Panc1 (cell line): ENCODE measurements at regions not wholly inside any gene's neighbourhood (a gene's known extent, or its start where the extent isn't known, plus 50 kb on each side); places are given as distances from the start of the nearest gene placed in this dataset.
"Not testable (repeated sequence)": the region's sequence is repeated elsewhere in the genome, so short reads cannot be mapped to it uniquely, and the experiment has no call there.

Experiments used
- ATAC-seq: fragments of 200-7000 bp; cut with Tn5 transposase; 2 replicates; pipeline ENCODE4 v1.9.1; 2020; ENCODE audit warnings: mild to moderate bottlenecking, moderate library complexity
- BruUV-seq: library from RNA; stranded (reverse); fragments of 400-500 nt; replicated peaks from 2 replicates; lab custom pipeline; 2021; lab: Mats Ljungman, UMichigan
- CTCF ChIA-PET: fragments of 300-600 bp; sonication (Branson Sonifier 250); formaldehyde crosslinking; loops from one replicate; lab custom pipeline; 2022; ENCODE audit warnings: antibody characterized with exemption; lab: Charles Lee
- POLR2A ChIA-PET: fragments of 300-600 bp; sonication (Branson Sonifier 250); formaldehyde crosslinking; loops from one replicate; lab custom pipeline; 2022; ENCODE audit warnings: antibody characterized with exemption; lab: Charles Lee
- DNase-seq: peaks from one replicate; pipeline ENCODE4 v3.0.0-alpha.2; 2010; ENCODE audit warnings: low read depth, low spot score
- H3K27ac ChIP-seq: 2 replicates; pipeline ENCODE4 v1.5.1; 2011; ENCODE audit warnings: mild to moderate bottlenecking, low read length, inconsistent platforms
- H3K27me3 ChIP-seq: fragments of 200-500 bp; sonication (Bioruptor generic); 2 replicates; pipeline ENCODE4 v1.6.0; 2014; ENCODE audit warnings: low read length, inconsistent platforms; ENCODE audit not compliant: control insufficient read depth, insufficient read depth
- H3K36me3 ChIP-seq: fragments of 200-500 bp; sonication (Bioruptor generic); 2 replicates; pipeline ENCODE4 v1.5.1; 2014; ENCODE audit warnings: inconsistent platforms, mild to moderate bottlenecking, low read length, moderate library complexity; ENCODE audit not compliant: control insufficient read depth, insufficient read depth
- H3K4me1 ChIP-seq: 2 replicates; pipeline ENCODE4 v1.5.1; 2011; ENCODE audit warnings: inconsistent platforms, mild to moderate bottlenecking, low read length, moderate library complexity; ENCODE audit not compliant: control insufficient read depth, insufficient read depth
- H3K4me3 ChIP-seq, 2 experiments: 2 replicates each; pipeline ENCODE4 v1.5.1; 2011 to 2012; ENCODE audit warnings: low read depth in 2 of 2, low read length in 2 of 2, mild to moderate bottlenecking in 2 of 2, inconsistent platforms in 1 of 2, moderate library complexity in 1 of 2
- H3K9me3 ChIP-seq: fragments of 200-500 bp; sonication (Bioruptor generic); 2 replicates; pipeline ENCODE4 v1.5.1; 2014; ENCODE audit warnings: low read depth, mild to moderate bottlenecking, inconsistent platforms, low read length, moderate library complexity; ENCODE audit not compliant: control insufficient read depth, insufficient read depth
- CTCF ChIP-seq: fragments of 450-650 bp; IDR thresholded peaks from 2 replicates; pipeline ENCODE4 v1.5.1; 2017; ENCODE audit warnings: mild to moderate bottlenecking
- POLR2AphosphoS5 ChIP-seq: IDR thresholded peaks from 2 replicates; pipeline ENCODE4 v1.6.1; 2012; ENCODE audit warnings: mild to moderate bottlenecking, low read depth, low read length, moderate library complexity
- SIN3A ChIP-seq: IDR thresholded peaks from 2 replicates; pipeline ENCODE4 v1.6.1; 2012; ENCODE audit warnings: low read depth, mild to moderate bottlenecking, low read length, moderate library complexity, borderline replicate concordance; ENCODE audit not compliant: insufficient read depth
- TCF7L2 ChIP-seq: IDR thresholded peaks from 2 replicates; pipeline ENCODE4 v1.6.1; 2011; ENCODE audit warnings: mild to moderate bottlenecking, low read depth, low read length, inconsistent platforms
- in situ Hi-C: cut with HindIII; loops from 2 replicates; pipeline ENCODE4 v1.10.0; 2016; ENCODE audit warnings: low sequenced_read_pairs, low pct_unique_long_range_greater_than_20kb
- intact Hi-C: fragments of 100-400 bp; cut with micrococcal nuclease; formaldehyde crosslinking; loops from one replicate; pipeline ENCODE4 v1.10.0; 2022; ENCODE audit not compliant: unreplicated experiment
- TF ChIP-seq, protein P1 (sequence below), 2 experiments: IDR thresholded peaks; 2 replicates each; pipeline ENCODE4 v1.6.1; 2011 to 2012; ENCODE audit warnings: low read depth in 2 of 2, control low read depth in 1 of 2, low read length in 1 of 2, mild to moderate bottlenecking in 1 of 2, moderate library complexity in 1 of 2; ENCODE audit not compliant: insufficient read depth in 1 of 2

- Histone ChIP-seq H3K4me3 (no peak overlapping the region), H3K27ac (no peak overlapping the region), H3K27me3 (no peaks in the 10 kb centered on the region; the same call in 1 of the 2 replicates), H3K36me3 (no peaks in the 10 kb centered on the region), H3K4me1 (no peaks in the 10 kb centered on the region), H3K9me3 (no peaks in the 10 kb centered on the region)
- ATAC-seq (no peak), DNase-seq (no peak)
- in situ Hi-C loops: no loop called here
- ChIA-PET POLR2A (no interaction called here), CTCF (no interaction called here)
- no peak for TF ChIP-seq TCF7L2
- TF ChIP-seq POLR2AphosphoS5: no peak
- no peak for TF ChIP-seq CTCF
- TF ChIP-seq, protein P1, sequence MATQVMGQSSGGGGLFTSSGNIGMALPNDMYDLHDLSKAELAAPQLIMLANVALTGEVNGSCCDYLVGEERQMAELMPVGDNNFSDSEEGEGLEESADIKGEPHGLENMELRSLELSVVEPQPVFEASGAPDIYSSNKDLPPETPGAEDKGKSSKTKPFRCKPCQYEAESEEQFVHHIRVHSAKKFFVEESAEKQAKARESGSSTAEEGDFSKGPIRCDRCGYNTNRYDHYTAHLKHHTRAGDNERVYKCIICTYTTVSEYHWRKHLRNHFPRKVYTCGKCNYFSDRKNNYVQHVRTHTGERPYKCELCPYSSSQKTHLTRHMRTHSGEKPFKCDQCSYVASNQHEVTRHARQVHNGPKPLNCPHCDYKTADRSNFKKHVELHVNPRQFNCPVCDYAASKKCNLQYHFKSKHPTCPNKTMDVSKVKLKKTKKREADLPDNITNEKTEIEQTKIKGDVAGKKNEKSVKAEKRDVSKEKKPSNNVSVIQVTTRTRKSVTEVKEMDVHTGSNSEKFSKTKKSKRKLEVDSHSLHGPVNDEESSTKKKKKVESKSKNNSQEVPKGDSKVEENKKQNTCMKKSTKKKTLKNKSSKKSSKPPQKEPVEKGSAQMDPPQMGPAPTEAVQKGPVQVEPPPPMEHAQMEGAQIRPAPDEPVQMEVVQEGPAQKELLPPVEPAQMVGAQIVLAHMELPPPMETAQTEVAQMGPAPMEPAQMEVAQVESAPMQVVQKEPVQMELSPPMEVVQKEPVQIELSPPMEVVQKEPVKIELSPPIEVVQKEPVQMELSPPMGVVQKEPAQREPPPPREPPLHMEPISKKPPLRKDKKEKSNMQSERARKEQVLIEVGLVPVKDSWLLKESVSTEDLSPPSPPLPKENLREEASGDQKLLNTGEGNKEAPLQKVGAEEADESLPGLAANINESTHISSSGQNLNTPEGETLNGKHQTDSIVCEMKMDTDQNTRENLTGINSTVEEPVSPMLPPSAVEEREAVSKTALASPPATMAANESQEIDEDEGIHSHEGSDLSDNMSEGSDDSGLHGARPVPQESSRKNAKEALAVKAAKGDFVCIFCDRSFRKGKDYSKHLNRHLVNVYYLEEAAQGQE (IDR thresholded peaks at IDR 0.05; ENCODE audit: insufficient read depth in 1 of 2, low read depth in 2 of 2, low read length in 1 of 2): no peak
- no peak for TF ChIP-seq SIN3A
- intact Hi-C loops: no loop called here
- no TSS peak for BruUV-seq
These were observed 108.6 kb upstream of the PODXL start for GRCh38 chr7:131665021-131665420.

DNA sequence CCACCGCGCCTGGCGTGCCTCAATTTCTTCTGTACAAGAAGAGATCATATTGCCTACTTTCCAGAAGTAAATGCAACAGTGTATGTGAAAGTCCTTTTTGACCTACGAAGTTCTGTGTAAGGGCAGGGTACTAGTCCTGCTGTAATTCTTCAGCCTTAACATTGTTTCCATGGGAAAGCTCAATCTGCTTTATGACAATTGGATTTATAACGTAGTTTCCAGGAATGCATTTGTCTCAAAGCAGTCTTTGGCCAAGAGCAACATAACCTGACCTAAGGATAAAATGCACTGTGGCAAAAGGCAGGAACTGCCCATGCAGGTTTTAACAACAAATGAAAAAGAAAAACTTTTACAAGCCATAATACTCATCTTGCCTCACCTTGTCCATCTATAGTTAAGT is 108.1 kb upstream of the PODXL start:
- intact Hi-C loops: no loop called here
- TF ChIP-seq CTCF: no peak
- TF ChIP-seq POLR2AphosphoS5: no peak
- no peak for TF ChIP-seq TCF7L2
- TF ChIP-seq SIN3A: no peak
- TF ChIP-seq, protein P1 (IDR thresholded peaks at IDR 0.05; ENCODE audit: insufficient read depth in 1 of 2, low read depth in 2 of 2, low read length in 1 of 2): no peak
- in situ Hi-C loops: no loop called here
- Histone ChIP-seq H3K4me3 (no peak overlapping the region), H3K4me1 (no peaks in the 10 kb centered on the region), H3K9me3 (no peaks in the 10 kb centered on the region), H3K27ac (no peak overlapping the region), H3K36me3 (no peaks in the 10 kb centered on the region), H3K27me3 (no peaks in the 10 kb centered on the region; the same call in 1 of the 2 replicates)
- ATAC-seq: no peak
- CTCF ChIA-PET: no interaction called here
- BruUV-seq: no TSS peak
- DNase-seq: no peak
- POLR2A ChIA-PET: no interaction called here

DNA sequence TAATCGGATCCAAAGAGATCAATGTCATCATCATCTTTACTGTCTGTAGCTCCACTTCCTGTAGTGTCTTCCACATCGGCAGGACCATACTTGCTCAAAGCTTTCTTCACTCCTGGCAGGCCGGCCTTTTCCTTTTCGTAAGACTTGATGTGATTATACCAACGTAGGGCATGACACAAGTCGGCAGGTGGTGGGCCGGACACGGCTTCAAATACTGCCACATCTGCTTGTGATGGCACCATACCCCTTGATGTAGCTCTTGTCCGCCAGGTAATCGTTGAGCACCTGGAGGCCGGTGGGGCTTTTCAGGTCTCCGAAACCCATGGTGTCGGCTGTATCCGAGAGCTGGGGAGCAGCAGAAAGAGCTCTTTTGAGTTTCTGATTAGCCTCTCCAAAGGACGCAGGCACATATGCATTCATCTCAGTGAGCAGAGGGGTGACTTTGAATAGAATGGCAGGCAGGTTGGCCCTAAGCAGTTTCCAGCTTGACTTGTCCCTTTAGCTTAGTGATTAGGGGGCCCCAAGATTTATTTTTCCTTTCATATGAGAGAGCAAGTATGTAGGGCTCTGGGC is 106.0 kb upstream of the PODXL start:
- POLR2A ChIA-PET: interaction anchor here (0.5 kb wide), 1 partner anchor 104 kb away, joined by 11 read pairs; no protein-coding TSS in a partner anchor
- ATAC-seq, in situ Hi-C loops, H3K4me1 ChIP-seq, DNase-seq, BruUV-seq, H3K27me3 ChIP-seq, intact Hi-C loops, H3K36me3 ChIP-seq, H3K27ac ChIP-seq, H3K4me3 ChIP-seq, CTCF ChIA-PET, H3K9me3 ChIP-seq: not testable (repeated sequence)
